ACC112 (cell line): ENCODE measurements at regions not wholly inside any gene's neighbourhood (a gene's known extent, or its start where the extent isn't known, plus 50 kb on each side); places are given as distances from the start of the nearest gene placed in this dataset.

Source experiments
- H2AFZ ChIP-seq: fragments of 200-600 bp; sonication (generic); one replicate; pipeline ENCODE4 v1.6.0; 2017; ENCODE audit warnings: antibody characterized with exemption, low read length; ENCODE audit not compliant: unreplicated experiment
- H3K27ac ChIP-seq: fragments of 200-600 bp; sonication (generic); 2 replicates; pipeline ENCODE4 v1.5.1; 2014; ENCODE audit warnings: low read depth, mild to moderate bottlenecking, antibody characterized with exemption, low read length, moderate library complexity
- H3K27me3 ChIP-seq: fragments of 200-600 bp; sonication (generic); 2 replicates; pipeline ENCODE4 v1.6.1; 2014; ENCODE audit warnings: mild to moderate bottlenecking, antibody characterized with exemption, low read length, moderate library complexity, mixed read lengths; ENCODE audit not compliant: insufficient read depth
- H3K36me3 ChIP-seq: fragments of 200-600 bp; sonication (generic); 2 replicates; pipeline ENCODE4 v1.6.1; 2016; ENCODE audit warnings: mild to moderate bottlenecking, antibody characterized with exemption, low read length, moderate library complexity, mixed read lengths; ENCODE audit not compliant: insufficient read depth
- H3K4me1 ChIP-seq: fragments of 200-600 bp; sonication (generic); one replicate; pipeline ENCODE4 v1.6.1; 2016; ENCODE audit warnings: low read length, mixed read lengths; ENCODE audit not compliant: insufficient read depth, unreplicated experiment, control insufficient read depth
- H3K4me3 ChIP-seq: fragments of 200-600 bp; sonication (generic); 2 replicates; pipeline ENCODE4 v1.5.1; 2014; ENCODE audit warnings: mild to moderate bottlenecking, low read depth, low read length
- H3K79me2 ChIP-seq: fragments of 200-600 bp; sonication (generic); one replicate; pipeline ENCODE4 v1.6.0; 2016; ENCODE audit warnings: low read length; ENCODE audit not compliant: control insufficient read depth, unreplicated experiment, insufficient read depth

- Histone ChIP-seq H3K4me3 (no peak overlapping the region), H3K36me3 (no peaks in the 10 kb centered on the region), H3K27ac (no peak overlapping the region), H2AFZ (no peak overlapping the region), H3K79me2 (no peaks in the 10 kb centered on the region), H3K27me3 (peaks cover 67% of the 10 kb centered on the region), H3K4me1 (no peaks in the 10 kb centered on the region)
Measured at GRCh38 chr4:1490011-1490653, 83.9 kb upstream of the NKX1-1 start.

DNA sequence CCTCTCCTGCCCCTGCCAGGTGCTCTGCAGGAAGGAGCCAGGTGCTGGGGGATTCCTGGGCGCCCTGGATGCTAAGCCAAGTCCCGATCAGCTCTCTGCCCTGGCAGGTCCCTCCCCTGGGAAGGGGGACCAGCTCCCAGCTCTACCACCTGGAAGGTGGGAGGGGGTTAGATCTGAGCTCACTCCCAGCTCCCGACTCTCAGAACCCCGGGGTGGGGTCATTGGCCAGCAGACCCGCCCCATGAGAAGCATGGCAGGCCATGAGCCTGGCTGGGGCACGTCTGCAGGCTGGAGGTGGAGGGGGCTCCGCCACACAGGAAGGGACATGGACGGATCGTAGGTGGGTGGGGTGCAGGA, 83.4 kb upstream of the NKX1-1 start:
- Histone ChIP-seq H3K4me3 (no peak overlapping the region), H3K36me3 (no peaks in the 10 kb centered on the region), H3K27me3 (peaks cover 62% of the 10 kb centered on the region), H2AFZ (no peak overlapping the region), H3K4me1 (no peaks in the 10 kb centered on the region), H3K79me2 (no peaks in the 10 kb centered on the region), H3K27ac (no peak overlapping the region)

- H3K27ac ChIP-seq: no peak overlapping the region
Measured at GRCh38 chr4:1488831-1489638, 82.8 kb upstream of the NKX1-1 start.

DNA sequence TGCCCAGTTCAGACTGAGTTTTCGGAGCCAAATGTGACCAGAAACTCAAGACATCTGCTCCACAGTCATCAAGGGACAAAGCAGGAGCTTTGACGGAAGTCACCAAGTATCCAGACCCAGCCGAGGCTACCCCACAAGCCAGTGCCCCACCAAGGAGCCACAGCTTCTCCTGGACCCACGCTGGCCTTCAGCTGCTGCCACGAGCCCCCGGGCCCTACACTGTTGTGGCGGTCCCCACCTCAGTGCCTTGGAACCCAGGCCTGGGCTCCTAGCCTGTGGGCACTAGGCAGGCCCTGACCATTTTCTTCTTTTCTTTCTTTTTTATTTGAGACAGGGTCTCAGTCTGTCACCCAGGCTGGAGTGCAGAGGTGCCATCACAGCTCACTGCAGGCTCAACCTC, 82.1 kb upstream of the NKX1-1 start:
- H3K27ac ChIP-seq: no peak overlapping the region
- H2AFZ ChIP-seq: no peak overlapping the region
- no peak overlapping the region for H3K4me3 ChIP-seq
- H3K79me2 ChIP-seq: no peaks in the 10 kb centered on the region
- H3K4me1 ChIP-seq: no peaks in the 10 kb centered on the region
- H3K36me3 ChIP-seq: no peaks in the 10 kb centered on the region
- peaks cover 61% of the 10 kb centered on the region for H3K27me3 ChIP-seq

More at GRCh38 chr4:1488831-1489638, 82.8 kb upstream of the NKX1-1 start:
- Histone ChIP-seq H3K36me3 (no peaks in the 10 kb centered on the region), H2AFZ (no peak overlapping the region), H3K27me3 (peaks cover 60% of the 10 kb centered on the region), H3K79me2 (no peaks in the 10 kb centered on the region), H3K4me3 (no peak overlapping the region), H3K4me1 (no peaks in the 10 kb centered on the region)

- no peak overlapping the region for H3K27ac ChIP-seq
- no peak overlapping the region for H3K4me3 ChIP-seq
- no peaks in the 10 kb centered on the region for H3K79me2 ChIP-seq
- peaks cover 58% of the 10 kb centered on the region for H3K27me3 ChIP-seq
- no peak overlapping the region for H2AFZ ChIP-seq
- H3K36me3 ChIP-seq: no peaks in the 10 kb centered on the region
- H3K4me1 ChIP-seq: no peaks in the 10 kb centered on the region
Measured at GRCh38 chr4:1487761-1488160, 81.5 kb upstream of the NKX1-1 start.

DNA sequence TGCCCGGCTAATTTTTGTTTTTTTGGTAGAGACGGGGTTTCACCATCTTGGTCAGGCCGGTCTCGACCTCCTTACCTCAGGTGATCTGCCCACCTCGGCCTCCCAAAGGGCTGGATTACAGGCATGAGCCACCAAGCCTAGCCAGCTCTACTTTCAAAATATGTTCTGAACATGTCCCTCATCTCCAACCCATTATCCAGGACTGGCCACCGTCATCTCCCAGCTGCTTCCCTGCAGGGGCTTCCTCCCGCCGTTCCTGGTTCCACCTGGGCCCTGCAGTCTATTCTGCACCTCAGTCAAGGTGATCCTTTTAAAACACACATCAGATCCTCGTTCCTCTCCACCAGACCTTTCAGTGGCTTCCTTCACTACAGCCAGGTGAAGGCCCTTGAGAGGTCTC, 80.9 kb upstream of the NKX1-1 start:
- Histone ChIP-seq H3K4me3 (no peak overlapping the region), H2AFZ (no peak overlapping the region), H3K79me2 (no peaks in the 10 kb centered on the region), H3K4me1 (no peaks in the 10 kb centered on the region), H3K36me3 (no peaks in the 10 kb centered on the region), H3K27ac (no peak overlapping the region), H3K27me3 (peaks cover 57% of the 10 kb centered on the region)

GRCh38 chr4:1485280-1485679, 79.0 kb upstream of the NKX1-1 start:
- no peak overlapping the region for H2AFZ ChIP-seq
- H3K27ac ChIP-seq: no peak overlapping the region
- no peaks in the 10 kb centered on the region for H3K4me1 ChIP-seq
- no peaks in the 10 kb centered on the region for H3K36me3 ChIP-seq
- no peak overlapping the region for H3K4me3 ChIP-seq
- peaks cover 45% of the 10 kb centered on the region for H3K27me3 ChIP-seq
- no peaks in the 10 kb centered on the region for H3K79me2 ChIP-seq

DNA sequence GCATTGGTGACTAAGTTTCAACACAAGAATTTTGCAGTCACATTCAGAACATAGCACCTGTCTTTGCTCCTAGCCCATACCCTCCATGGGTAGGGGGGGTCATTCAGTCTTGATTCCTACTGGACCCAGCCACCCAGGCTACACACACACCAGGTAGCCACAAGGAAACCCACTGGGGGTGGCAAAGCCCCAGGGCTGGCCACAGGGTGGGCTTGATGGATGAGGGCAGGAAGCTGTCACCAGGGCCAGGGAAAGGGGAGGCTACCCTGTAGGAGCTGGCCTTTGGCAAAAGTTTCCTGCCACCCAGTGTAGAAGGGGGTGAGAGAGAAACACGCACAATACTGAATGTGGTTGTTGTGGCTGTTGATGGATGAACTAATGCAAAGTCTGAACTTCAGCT, 74.5 kb upstream of the NKX1-1 start:
- peaks cover 36% of the 10 kb centered on the region for H3K27me3 ChIP-seq
- no peaks in the 10 kb centered on the region for H3K4me1 ChIP-seq
- H3K79me2 ChIP-seq: no peaks in the 10 kb centered on the region
- H3K36me3 ChIP-seq: no peaks in the 10 kb centered on the region
- no peak overlapping the region for H3K4me3 ChIP-seq
- H3K27ac ChIP-seq: no peak overlapping the region
- no peak overlapping the region for H2AFZ ChIP-seq

GRCh38 chr4:1479454-1479853, 73.2 kb upstream of the NKX1-1 start:
- Histone ChIP-seq H3K4me3 (no peak overlapping the region), H2AFZ (no peak overlapping the region), H3K36me3 (no peaks in the 10 kb centered on the region), H3K4me1 (no peaks in the 10 kb centered on the region), H3K27ac (no peak overlapping the region), H3K27me3 (peaks cover 36% of the 10 kb centered on the region), H3K79me2 (no peaks in the 10 kb centered on the region)

DNA sequence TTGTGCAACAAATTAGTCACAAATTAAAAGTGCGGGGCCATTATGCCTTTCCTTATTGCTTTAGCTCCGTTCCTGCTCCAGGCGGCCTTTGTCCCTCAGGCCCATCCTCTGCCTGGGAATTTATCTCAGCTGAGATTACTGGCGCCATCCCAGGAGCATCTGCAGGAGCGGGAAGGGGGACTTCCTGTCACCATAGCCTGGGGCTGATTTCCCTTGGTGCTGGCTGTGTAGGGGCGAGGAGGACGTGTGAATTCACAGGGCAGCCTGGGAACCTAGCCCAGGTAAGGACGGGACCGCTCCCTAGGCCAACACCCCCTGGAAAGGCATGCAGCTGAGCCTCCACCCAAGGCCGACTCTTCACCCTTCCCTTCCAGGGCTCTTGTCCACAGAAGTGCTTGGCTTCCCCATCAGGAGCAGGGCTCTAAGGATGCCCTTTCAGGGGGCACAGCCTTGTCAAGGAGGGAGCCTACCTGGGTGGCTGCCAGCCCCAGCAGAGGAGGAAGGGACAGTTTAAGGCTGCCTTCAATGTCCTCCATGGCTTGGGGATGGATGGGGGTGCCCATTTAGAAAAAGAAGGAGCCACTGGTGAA, 72.6 kb upstream of the NKX1-1 start:
- H3K4me1 ChIP-seq: no peaks in the 10 kb centered on the region
- H3K4me3 ChIP-seq: no peak overlapping the region
- H3K27ac ChIP-seq: no peak overlapping the region
- no peaks in the 10 kb centered on the region for H3K36me3 ChIP-seq
- H2AFZ ChIP-seq: no peak overlapping the region
- peaks cover 33% of the 10 kb centered on the region for H3K27me3 ChIP-seq
- H3K79me2 ChIP-seq: no peaks in the 10 kb centered on the region
